GM12878 (cell line): ENCODE measurements at regions not wholly inside any gene's neighbourhood (a gene's known extent, or its start where the extent isn't known, plus 50 kb on each side); places are given as distances from the start of the nearest gene placed in this dataset.

Experiments used
- ATAC-seq: fragments of 200-7000 bp; cut with Tn5 transposase; 3 replicates; pipeline ENCODE4 v1.9.1; 2020; ENCODE audit warnings: mild to moderate bottlenecking, moderate library complexity
- BruUV-seq: library from RNA; stranded (reverse); fragments of 400-500 nt; replicated peaks from 2 replicates; lab custom pipeline; 2021; lab: Mats Ljungman, UMichigan
- CTCF ChIA-PET: fragments of 300-600 bp; sonication (Branson Sonifier 250); formaldehyde crosslinking; extraction: SDS; loops from one replicate; lab custom pipeline; 2021; ENCODE audit warnings: inconsistent platforms; lab: Yijun Ruan, JAX
- POLR2A ChIA-PET: fragments of 350-600 bp; formaldehyde crosslinking; extraction: SDS; loops from one replicate; lab custom pipeline; 2021; ENCODE audit warnings: inconsistent platforms; lab: Charles Lee
- RAD21 ChIA-PET: fragments of 300-600 bp; sonication (Branson Sonifier 250); formaldehyde crosslinking; loops from one replicate; lab custom pipeline; 2023; ENCODE audit warnings: antibody characterized with exemption; ENCODE audit not compliant: unreplicated experiment; lab: Charles Lee
- SMC1A ChIA-PET: fragments of 300-600 bp; sonication (Branson Sonifier 250); formaldehyde crosslinking; loops from one replicate; lab custom pipeline; 2023; ENCODE audit not compliant: unreplicated experiment, uncharacterized antibody; lab: Charles Lee
- DNase-seq: peaks from one replicate; pipeline ENCODE4 v3.0.0-alpha.2; 2011; ENCODE audit warnings: low read depth, low spot score
- FAIRE-seq: peaks from 3 replicates; lab custom pipeline; 2011; peaks lifted over from hg19 to GRCh38; lab: Jason Lieb, UNC
- H2AFZ ChIP-seq: 2 replicates; pipeline ENCODE4 v1.6.0; 2011; ENCODE audit warnings: low read depth, low read length, control low read depth; ENCODE audit not compliant: control insufficient read depth
- H3K27ac ChIP-seq: 2 replicates; pipeline ENCODE4 v1.5.1; 2011; ENCODE audit warnings: control low read depth; ENCODE audit not compliant: control insufficient read depth, insufficient read depth
- H3K27me3 ChIP-seq, 2 experiments: replicated peaks in 1 of 2; 2 replicates each; pipeline versions ENCODE4 v1.6.0 to v1.6.1; 2011; ENCODE audit warnings: low read length in 1 of 2; ENCODE audit not compliant: control insufficient read depth in 2 of 2, insufficient read depth in 2 of 2
- H3K36me3 ChIP-seq, 2 experiments: 2 replicates each; pipeline ENCODE4 v1.5.1; 2011; ENCODE audit warnings: low read length in 1 of 2; ENCODE audit not compliant: control insufficient read depth in 2 of 2, insufficient read depth in 2 of 2
- H3K4me1 ChIP-seq: 2 replicates; pipeline ENCODE4 v1.6.1; 2011; ENCODE audit warnings: mild to moderate bottlenecking, low read length, moderate library complexity, mixed read lengths; ENCODE audit not compliant: control insufficient read depth, insufficient read depth
- H3K4me2 ChIP-seq: 2 replicates; pipeline ENCODE4 v1.6.0; 2011; ENCODE audit warnings: control low read depth; ENCODE audit not compliant: control insufficient read depth, insufficient read depth
- H3K4me3 ChIP-seq: fragments of 200-600 bp; sonication (generic); 2 replicates; pipeline ENCODE4 v1.5.1; 2016
- H3K79me2 ChIP-seq: 2 replicates; pipeline ENCODE4 v1.6.0; 2011; ENCODE audit warnings: low read length; ENCODE audit not compliant: control insufficient read depth, insufficient read depth
- H3K9ac ChIP-seq: 2 replicates; pipeline ENCODE4 v1.8.0; 2011; ENCODE audit warnings: low read length, control low read depth, mixed read lengths; ENCODE audit not compliant: control insufficient read depth, insufficient read depth
- H3K9me3 ChIP-seq: replicated peaks from 3 replicates; pipeline ENCODE4 v1.5.1; 2011; ENCODE audit warnings: mild to moderate bottlenecking, low read length; ENCODE audit not compliant: control insufficient read depth, insufficient read depth
- H4K20me1 ChIP-seq: 2 replicates; pipeline ENCODE4 v1.6.0; 2011; ENCODE audit not compliant: control insufficient read depth, insufficient read depth
- ATF3 ChIP-seq: IDR thresholded peaks from 2 replicates; pipeline ENCODE4 v1.6.1; 2011; ENCODE audit warnings: low read depth, mild to moderate bottlenecking, low read length, moderate library complexity, borderline replicate concordance; ENCODE audit errors: extremely low read depth
- CBX5 ChIP-seq: sonication (generic); IDR thresholded peaks from 2 replicates; pipeline ENCODE4 v1.6.1; 2016; ENCODE audit warnings: low read depth, moderate library complexity, mild to moderate bottlenecking, inconsistent platforms
- IKZF1 ChIP-seq: fragments of 450-650 bp; conservative IDR thresholded peaks from 2 replicates; pipeline ENCODE4 v1.6.1; 2017; ENCODE audit warnings: antibody characterized with exemption, mild to moderate bottlenecking
- IRF3 ChIP-seq: fragments of 450-650 bp; IDR thresholded peaks from 2 replicates; pipeline ENCODE4 v1.6.1; 2014; ENCODE audit warnings: mild to moderate bottlenecking
- IRF4 ChIP-seq: IDR thresholded peaks from 2 replicates; pipeline ENCODE4 v1.6.1; 2011; ENCODE audit warnings: low read depth, low read length
- KAT2A ChIP-seq: conservative IDR thresholded peaks from 2 replicates; pipeline ENCODE4 v1.6.1; 2011; ENCODE audit warnings: low read depth, low read length; ENCODE audit not compliant: control insufficient read depth
- NFYA ChIP-seq: IDR thresholded peaks from 2 replicates; pipeline ENCODE4 v1.6.1; 2011; ENCODE audit warnings: low read depth, mild to moderate bottlenecking, low read length, improper control_type of control experiment, borderline replicate concordance
- NR2C1 ChIP-seq: fragments of 450-650 bp; IDR thresholded peaks from 2 replicates; pipeline ENCODE4 v1.6.1; 2017; ENCODE audit warnings: antibody characterized with exemption, mild to moderate bottlenecking, moderate library complexity
- POLR2AphosphoS5 ChIP-seq: IDR thresholded peaks from 2 replicates; pipeline ENCODE4 v1.6.1; 2011; ENCODE audit warnings: mild to moderate bottlenecking, low read length, inconsistent platforms
- RAD51 ChIP-seq: fragments of 450-650 bp; IDR thresholded peaks from 2 replicates; pipeline ENCODE4 v1.6.1; 2016; ENCODE audit warnings: moderate library complexity, mild to moderate bottlenecking, inconsistent platforms
- SKIL ChIP-seq: fragments of 450-650 bp; IDR thresholded peaks from 2 replicates; pipeline ENCODE4 v1.6.1; 2017; ENCODE audit warnings: mild to moderate bottlenecking, low read depth, inconsistent platforms; ENCODE audit not compliant: poor library complexity, severe bottlenecking
- SMAD5 ChIP-seq: IDR thresholded peaks from 2 replicates; pipeline ENCODE4 v1.6.1; 2016; ENCODE audit warnings: antibody characterized with exemption, low read depth
- SPI1 ChIP-seq: IDR thresholded peaks from 2 replicates; pipeline ENCODE4 v1.6.1; 2011; ENCODE audit warnings: low read depth, mild to moderate bottlenecking, low read length, moderate library complexity, borderline replicate concordance; ENCODE audit not compliant: insufficient read depth
- in situ Hi-C: fragments of 300-500 bp; cut with MboI; formaldehyde crosslinking; loops from 9 replicates; pipeline ENCODE4 v1.14.3; 2018; ENCODE audit warnings: mixed read lengths
- intact Hi-C: fragments of 100-400 bp; cut with micrococcal nuclease; formaldehyde crosslinking; loops from one replicate; pipeline ENCODE4 v1.14.2; 2022; ENCODE audit not compliant: unreplicated experiment
- TF ChIP-seq, protein P1 (sequence below): fragments of 150-350 bp; IDR thresholded peaks from 2 replicates; pipeline ENCODE4 v1.6.1; 2016; ENCODE audit warnings: low read depth, low read length

- ATAC-seq (peak; percentile 50), FAIRE-seq (no peak), DNase-seq (no peak)
- H3K27me3 ChIP-seq = no peaks in the 10 kb centered on the region
- POLR2A ChIA-PET = no interaction called here
- no peak overlapping the region for H3K4me3 ChIP-seq
- SMC1A ChIA-PET = no interaction called here
- H3K4me2 ChIP-seq = no peak overlapping the region
- TF ChIP-seq RAD51 (no peak), IRF3 (no peak), IRF4 (no peak), POLR2AphosphoS5 (no peak), SPI1 (no peak), ATF3 (no peak), SKIL (no peak), IKZF1 (no peak), CBX5 (no peak), SMAD5 (no peak), KAT2A (no peak), NFYA (no peak), NR2C1 (no peak)
- TF ChIP-seq, protein P1, sequence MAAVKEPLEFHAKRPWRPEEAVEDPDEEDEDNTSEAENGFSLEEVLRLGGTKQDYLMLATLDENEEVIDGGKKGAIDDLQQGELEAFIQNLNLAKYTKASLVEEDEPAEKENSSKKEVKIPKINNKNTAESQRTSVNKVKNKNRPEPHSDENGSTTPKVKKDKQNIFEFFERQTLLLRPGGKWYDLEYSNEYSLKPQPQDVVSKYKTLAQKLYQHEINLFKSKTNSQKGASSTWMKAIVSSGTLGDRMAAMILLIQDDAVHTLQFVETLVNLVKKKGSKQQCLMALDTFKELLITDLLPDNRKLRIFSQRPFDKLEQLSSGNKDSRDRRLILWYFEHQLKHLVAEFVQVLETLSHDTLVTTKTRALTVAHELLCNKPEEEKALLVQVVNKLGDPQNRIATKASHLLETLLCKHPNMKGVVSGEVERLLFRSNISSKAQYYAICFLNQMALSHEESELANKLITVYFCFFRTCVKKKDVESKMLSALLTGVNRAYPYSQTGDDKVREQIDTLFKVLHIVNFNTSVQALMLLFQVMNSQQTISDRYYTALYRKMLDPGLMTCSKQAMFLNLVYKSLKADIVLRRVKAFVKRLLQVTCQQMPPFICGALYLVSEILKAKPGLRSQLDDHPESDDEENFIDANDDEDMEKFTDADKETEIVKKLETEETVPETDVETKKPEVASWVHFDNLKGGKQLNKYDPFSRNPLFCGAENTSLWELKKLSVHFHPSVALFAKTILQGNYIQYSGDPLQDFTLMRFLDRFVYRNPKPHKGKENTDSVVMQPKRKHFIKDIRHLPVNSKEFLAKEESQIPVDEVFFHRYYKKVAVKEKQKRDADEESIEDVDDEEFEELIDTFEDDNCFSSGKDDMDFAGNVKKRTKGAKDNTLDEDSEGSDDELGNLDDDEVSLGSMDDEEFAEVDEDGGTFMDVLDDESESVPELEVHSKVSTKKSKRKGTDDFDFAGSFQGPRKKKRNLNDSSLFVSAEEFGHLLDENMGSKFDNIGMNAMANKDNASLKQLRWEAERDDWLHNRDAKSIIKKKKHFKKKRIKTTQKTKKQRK = no peak
- no peak overlapping the region for H3K9ac ChIP-seq
- H3K4me1 ChIP-seq = no peaks in the 10 kb centered on the region
- H3K27ac ChIP-seq = no peak overlapping the region
- no peaks in the 10 kb centered on the region for H4K20me1 ChIP-seq
- BruUV-seq = no TSS peak
- no peaks in the 10 kb centered on the region for H3K9me3 ChIP-seq
- RAD21 ChIA-PET = no interaction called here
- H3K79me2 ChIP-seq = no peaks in the 10 kb centered on the region
- no peaks in the 10 kb centered on the region for H3K36me3 ChIP-seq
- in situ Hi-C loops = no loop called here
- no peak overlapping the region for H2AFZ ChIP-seq
- CTCF ChIA-PET = no interaction called here
- intact Hi-C loops = no loop called here
These were observed 703.2 kb downstream of the HDGFL1 start for GRCh38 chr6:23272536-23272935.
